ENCODE measurements at regions not wholly inside any gene's neighbourhood (a gene's known extent, or its start where the extent isn't known, plus 50 kb on each side); places are given as distances from the start of the nearest gene placed in this dataset.

GRCh38 chr11:97263183-97263858 lies 873.5 kb downstream of the JRKL start:
- no peak for TF ChIP-seq POLR2A (IDR thresholded peaks at IDR 0.05)
- TF ChIP-seq, protein P1, sequence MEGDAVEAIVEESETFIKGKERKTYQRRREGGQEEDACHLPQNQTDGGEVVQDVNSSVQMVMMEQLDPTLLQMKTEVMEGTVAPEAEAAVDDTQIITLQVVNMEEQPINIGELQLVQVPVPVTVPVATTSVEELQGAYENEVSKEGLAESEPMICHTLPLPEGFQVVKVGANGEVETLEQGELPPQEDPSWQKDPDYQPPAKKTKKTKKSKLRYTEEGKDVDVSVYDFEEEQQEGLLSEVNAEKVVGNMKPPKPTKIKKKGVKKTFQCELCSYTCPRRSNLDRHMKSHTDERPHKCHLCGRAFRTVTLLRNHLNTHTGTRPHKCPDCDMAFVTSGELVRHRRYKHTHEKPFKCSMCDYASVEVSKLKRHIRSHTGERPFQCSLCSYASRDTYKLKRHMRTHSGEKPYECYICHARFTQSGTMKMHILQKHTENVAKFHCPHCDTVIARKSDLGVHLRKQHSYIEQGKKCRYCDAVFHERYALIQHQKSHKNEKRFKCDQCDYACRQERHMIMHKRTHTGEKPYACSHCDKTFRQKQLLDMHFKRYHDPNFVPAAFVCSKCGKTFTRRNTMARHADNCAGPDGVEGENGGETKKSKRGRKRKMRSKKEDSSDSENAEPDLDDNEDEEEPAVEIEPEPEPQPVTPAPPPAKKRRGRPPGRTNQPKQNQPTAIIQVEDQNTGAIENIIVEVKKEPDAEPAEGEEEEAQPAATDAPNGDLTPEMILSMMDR (IDR thresholded peaks at IDR 0.05) = no peak

All from esophagus squamous epithelium (tissue), 4 donors.